GM21360 (cell line): ENCODE measurements at regions not wholly inside any gene's neighbourhood (a gene's known extent, or its start where the extent isn't known, plus 50 kb on each side); places are given as distances from the start of the nearest gene placed in this dataset.

Experiments
- ATAC-seq: cut with Tn5 transposase; IDR thresholded peaks from one replicate; pipeline ENCODE4 v1.9.1; 2021; ENCODE audit warnings: mild to moderate bottlenecking, moderate library complexity; ENCODE audit not compliant: unreplicated experiment

GRCh38 chr6:14452567-14453527, 335.3 kb downstream of the CD83 start:
- ATAC-seq, result no peak

GRCh38 chr6:14453712-14454472, 336.3 kb downstream of the CD83 start:
- no peak for ATAC-seq

DNA sequence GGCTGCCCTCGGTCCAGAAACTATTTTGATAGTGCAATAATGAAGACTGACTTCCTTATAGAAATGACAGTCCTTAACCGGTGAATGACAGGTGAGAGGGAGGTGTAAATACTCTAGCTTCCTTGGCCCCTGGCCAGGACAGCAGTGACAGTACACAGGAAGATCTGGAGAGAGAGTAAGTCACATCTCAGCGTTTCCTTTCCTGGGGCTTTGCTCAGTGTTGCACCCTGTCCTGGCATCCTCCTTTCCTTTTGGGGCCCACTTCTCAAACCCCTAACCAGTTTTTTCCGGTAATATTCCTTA, 336.9 kb downstream of the CD83 start:
- no peak for ATAC-seq

GRCh38 chr6:14455427-14455826, 337.9 kb downstream of the CD83 start:
- ATAC-seq, result no peak

- ATAC-seq, result no peak
Measured at GRCh38 chr6:14455876-14456648, 338.5 kb downstream of the CD83 start.

- no peak for ATAC-seq
Measured at GRCh38 chr6:14456941-14457340, 339.4 kb downstream of the CD83 start.

GRCh38 chr6:14458669-14459266, 341.2 kb downstream of the CD83 start:
- ATAC-seq, result no peak

DNA sequence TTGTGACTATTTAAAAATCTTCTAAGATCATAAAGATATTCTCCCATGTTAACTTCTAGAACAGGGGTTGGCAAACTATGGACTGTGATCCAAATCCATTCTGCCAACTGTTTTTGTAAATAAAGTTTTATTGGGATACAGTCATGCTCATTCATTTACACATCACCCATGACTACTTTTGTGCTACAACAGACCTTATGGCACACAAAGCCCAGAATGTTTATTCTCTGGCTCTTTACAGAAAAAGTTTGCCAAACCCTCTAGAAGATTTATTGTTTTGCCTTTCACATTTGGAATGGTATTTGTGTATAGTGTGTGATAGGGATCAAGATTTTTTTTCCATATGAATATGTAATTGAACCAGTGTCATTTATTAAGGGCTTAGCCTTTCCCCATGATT, 341.7 kb downstream of the CD83 start:
- ATAC-seq, result no peak

DNA sequence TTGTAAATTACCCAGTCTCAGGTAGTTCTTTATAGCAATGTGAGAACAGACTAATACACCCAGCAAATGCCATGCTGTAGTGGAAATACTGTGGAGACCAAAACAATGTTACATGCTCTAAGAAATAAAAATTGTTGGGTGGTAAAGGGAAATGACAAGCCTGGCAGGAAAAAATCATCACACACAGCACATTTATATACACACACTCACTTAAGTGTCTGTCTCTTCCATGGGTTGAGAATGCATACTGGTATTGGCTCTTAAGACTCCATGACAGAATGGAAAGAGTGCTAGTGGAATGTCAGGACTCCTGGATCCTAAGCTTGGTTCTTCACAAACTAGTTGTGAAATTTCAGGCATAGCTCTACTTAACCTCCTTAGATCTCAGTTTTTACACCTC, 343.0 kb downstream of the CD83 start:
- no peak for ATAC-seq

DNA sequence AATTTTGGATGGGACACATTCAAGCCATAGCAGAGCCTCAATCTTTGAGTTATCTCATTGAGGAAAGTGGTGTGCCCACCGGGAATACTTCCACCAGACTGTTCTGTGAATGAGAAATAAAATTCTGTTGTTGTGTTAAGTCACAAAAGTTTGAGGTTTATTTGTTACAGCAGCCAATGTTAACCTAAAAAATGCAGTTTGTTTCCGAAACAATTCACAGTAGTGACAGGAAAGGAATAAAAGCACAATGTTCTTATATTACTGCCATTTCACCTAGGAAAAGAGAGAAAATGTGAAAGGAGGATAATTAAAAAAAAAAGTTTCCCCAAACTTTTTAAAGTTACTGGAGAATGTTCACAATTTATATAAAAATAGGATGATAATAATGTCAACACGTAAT, 344.6 kb downstream of the CD83 start:
- no peak for ATAC-seq

DNA sequence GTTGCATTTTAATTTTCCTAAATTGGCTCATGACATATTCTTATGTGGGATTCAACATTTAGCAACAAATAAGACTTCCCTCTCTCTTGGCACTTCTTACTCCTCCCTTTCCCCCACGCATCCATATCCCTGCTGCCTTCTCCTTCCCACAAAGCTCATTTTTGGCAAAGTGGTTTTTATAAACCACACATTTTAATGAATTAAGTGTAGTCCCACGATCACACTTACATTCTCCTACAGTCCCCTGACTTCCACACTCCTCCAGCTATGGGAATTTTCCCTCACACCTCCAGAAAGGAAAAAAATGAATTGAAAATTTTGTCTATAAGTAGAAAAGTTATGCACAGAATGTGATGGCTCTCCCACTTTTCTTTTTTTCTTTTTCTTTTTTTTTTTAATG, 345.0 kb downstream of the CD83 start:
- no peak for ATAC-seq

DNA sequence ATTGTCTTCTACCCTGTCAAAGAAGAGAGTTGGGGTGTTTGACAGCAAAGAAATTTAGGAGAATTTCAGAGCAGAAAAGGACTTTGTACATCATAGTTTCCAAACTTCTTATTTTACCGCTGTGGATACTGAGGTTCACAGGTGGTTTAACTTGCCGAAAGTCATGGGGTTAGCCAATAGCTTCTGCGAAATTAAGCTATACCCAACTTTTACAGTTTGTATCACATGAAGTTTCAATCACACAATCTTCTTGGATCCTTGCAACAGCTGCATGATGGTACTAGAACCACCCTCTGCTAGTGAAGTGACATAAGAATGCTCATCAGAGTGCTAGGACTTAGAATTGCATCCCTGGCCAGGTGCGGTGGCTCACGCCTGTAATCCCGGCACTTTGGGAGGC, 345.5 kb downstream of the CD83 start:
- no peak for ATAC-seq

- ATAC-seq, result no peak
Measured at GRCh38 chr6:14464055-14464454, 346.5 kb downstream of the CD83 start.

GRCh38 chr6:14464716-14465115, 347.1 kb downstream of the CD83 start:
- ATAC-seq, result no peak

DNA sequence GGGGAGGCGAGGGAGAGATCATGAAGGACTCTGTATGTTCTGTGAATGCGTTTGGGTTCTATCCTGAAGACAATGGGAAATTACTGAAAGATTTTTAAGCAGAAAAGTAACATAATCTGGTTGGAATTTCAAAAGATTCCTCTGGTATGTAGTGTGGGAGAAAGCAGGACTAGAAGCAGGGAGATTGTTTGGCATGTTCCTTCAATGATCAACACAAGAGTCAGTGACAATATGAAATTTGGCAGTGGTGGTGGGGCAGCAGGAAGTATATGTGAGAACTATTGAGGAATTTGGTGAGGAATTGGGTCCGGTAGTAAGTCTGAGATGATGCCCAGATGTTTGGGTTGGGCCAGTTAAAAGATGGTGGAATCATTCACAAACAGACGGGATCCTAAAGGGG, 348.7 kb downstream of the CD83 start:
- no peak for ATAC-seq

GRCh38 chr6:14467591-14467990, 350.0 kb downstream of the CD83 start:
- ATAC-seq, result no peak

- no peak for ATAC-seq
Measured at GRCh38 chr6:14468647-14469321, 351.2 kb downstream of the CD83 start.

- no peak for ATAC-seq
Measured at GRCh38 chr6:14470101-14470500, 352.5 kb downstream of the CD83 start.

- no peak for ATAC-seq
Measured at GRCh38 chr6:14470671-14471070, 353.1 kb downstream of the CD83 start.

DNA sequence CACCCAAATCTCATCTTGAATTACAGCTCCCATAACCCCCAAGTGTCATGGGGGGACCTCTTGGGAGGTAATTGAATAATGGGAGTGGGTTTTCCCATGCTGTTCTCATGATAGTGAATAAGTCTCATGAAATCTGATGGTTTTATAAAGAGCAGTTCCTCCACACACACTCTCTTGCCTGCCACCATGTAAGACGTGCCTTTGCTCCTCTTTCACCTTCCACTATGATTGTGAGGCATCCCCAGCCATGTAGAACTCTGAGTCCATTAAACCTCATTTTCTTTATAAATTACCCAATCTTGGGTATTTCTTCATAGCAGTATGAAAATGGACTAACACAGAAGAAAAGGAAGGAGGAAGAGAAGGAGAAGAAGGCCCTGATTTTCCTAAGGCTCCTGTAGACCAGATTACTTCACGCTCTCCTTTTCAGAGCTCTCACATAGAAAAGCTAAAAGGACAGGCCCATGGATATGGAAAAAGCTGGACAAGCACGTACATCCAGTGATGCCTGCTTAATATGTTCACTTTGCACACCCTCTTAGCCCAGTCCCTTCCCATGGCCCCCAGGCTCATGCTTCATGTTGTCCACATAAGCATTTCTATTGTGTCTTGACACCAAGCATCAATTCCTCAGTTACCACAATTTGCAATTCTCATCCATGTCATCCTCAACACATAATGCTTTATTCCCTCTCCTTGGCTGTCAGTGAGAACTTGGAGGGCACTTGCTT, 354.8 kb downstream of the CD83 start:
- ATAC-seq, result no peak
